ENCODE measurements at regions not wholly inside any gene's neighbourhood (a gene's known extent, or its start where the extent isn't known, plus 50 kb on each side); places are given as distances from the start of the nearest gene placed in this dataset.

DNA sequence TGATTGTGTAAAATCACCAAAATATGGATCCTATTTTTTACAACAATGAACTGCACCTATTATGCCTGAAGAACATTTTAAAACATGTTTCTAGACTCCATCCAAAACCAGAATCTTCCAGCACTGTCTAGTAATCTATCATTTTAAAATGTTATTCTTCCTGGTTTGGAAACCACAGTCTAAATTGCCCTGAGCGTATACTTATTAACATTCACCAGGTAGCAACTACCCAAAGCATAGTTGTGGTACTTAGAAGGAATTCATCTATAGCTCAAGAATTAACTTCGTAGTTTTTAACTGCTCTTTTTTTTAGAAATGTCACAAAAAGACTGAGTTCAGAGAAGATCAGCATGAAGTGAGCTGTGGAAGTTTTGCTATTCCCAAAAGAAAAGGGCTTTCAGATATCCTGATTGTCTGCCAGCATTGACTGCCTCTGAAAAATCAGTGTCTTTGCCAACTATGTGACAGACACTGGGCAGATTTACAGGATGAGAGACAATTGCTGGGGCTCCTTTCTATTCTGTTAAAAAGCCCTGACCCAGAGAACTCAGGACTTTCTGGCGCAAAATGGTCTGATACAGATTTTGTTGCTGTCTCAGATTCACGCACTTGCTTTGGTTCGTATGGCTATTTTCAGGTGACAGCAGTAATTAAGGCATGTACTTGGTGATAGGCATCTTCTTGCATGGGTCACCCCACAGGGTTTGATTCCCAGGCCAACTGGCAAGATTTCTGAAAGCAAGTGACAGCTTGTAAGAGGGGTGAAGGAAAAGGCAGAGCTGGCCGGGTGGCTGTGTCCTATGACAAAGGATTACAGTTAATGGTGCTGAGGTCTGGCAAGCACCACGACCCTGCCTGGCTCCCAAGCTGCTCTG lies 152.5 kb upstream of the RAI14 start:
- H3K4me1 ChIP-seq, result peaks cover 33% of the 10 kb centered on the region
- no peaks in the 10 kb centered on the region for H3K9me3 ChIP-seq
- H3K27ac ChIP-seq, result no peak overlapping the region
- DNase-seq (no peak), ATAC-seq (no peak)
- intact Hi-C loops (cut with DNase I), result no loop called here
- no peaks in the 10 kb centered on the region for H3K27me3 ChIP-seq
- TF ChIP-seq, protein P1, sequence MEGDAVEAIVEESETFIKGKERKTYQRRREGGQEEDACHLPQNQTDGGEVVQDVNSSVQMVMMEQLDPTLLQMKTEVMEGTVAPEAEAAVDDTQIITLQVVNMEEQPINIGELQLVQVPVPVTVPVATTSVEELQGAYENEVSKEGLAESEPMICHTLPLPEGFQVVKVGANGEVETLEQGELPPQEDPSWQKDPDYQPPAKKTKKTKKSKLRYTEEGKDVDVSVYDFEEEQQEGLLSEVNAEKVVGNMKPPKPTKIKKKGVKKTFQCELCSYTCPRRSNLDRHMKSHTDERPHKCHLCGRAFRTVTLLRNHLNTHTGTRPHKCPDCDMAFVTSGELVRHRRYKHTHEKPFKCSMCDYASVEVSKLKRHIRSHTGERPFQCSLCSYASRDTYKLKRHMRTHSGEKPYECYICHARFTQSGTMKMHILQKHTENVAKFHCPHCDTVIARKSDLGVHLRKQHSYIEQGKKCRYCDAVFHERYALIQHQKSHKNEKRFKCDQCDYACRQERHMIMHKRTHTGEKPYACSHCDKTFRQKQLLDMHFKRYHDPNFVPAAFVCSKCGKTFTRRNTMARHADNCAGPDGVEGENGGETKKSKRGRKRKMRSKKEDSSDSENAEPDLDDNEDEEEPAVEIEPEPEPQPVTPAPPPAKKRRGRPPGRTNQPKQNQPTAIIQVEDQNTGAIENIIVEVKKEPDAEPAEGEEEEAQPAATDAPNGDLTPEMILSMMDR (IDR thresholded peaks at IDR 0.05), result no peak
- H3K36me3 ChIP-seq, result no peaks in the 10 kb centered on the region
- H3K4me3 ChIP-seq, result no peak overlapping the region

DNA sequence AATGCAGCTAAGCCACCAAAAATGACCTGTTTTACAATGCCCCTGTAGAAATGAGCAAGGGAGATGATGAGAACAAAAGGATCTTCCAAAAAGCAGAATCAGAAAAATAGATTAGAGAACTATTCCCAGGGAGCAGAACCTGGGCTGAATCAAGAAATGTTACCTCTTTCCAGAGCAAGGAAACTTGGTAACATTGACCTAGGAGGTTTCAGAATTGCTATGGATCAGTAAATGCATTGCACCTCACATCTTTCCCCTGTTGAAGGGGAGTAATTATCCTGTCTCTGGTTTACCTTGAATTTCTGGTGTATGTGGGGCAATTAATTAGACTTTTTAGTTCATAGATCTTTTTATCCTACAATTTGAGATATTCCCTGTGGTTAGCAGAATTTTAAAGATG lies 151.2 kb upstream of the RAI14 start:
- no peaks in the 10 kb centered on the region for H3K36me3 ChIP-seq
- no peaks in the 10 kb centered on the region for H3K9me3 ChIP-seq
- H3K4me3 ChIP-seq, result no peak overlapping the region
- H3K27ac ChIP-seq, result no peak overlapping the region
- intact Hi-C loops (cut with DNase I), result no loop called here
- ATAC-seq, result no peak
- peaks cover 23% of the 10 kb centered on the region for H3K4me1 ChIP-seq
- DNase-seq, result no peak
- TF ChIP-seq, protein P1 (IDR thresholded peaks at IDR 0.05), result no peak
- no peaks in the 10 kb centered on the region for H3K27me3 ChIP-seq

DNA sequence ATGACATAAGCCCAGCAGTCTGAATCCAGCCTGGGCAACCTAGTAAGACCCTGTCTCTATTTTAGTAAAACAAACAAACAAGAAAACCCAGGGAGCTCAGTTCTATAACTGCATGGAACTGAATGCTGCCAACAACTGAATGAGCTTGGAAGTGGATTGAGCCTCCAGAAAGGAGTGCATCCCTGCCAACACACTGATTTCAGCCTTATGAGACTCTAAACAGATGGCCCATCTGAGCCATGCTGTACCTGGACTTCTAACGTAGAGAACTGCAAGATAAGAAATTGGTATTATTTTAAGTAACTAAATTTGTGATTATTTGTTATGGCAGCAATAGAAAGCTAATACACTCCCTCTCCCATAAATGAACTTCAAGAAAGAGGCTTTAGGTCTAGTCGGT lies 150.4 kb upstream of the RAI14 start:
- H3K4me1 ChIP-seq, result peaks cover 18% of the 10 kb centered on the region
- H3K36me3 ChIP-seq, result no peaks in the 10 kb centered on the region
- DNase-seq (no peak), ATAC-seq (no peak)
- no peak overlapping the region for H3K27ac ChIP-seq
- no peaks in the 10 kb centered on the region for H3K27me3 ChIP-seq
- intact Hi-C loops (cut with DNase I), result no loop called here
- TF ChIP-seq, protein P1 (IDR thresholded peaks at IDR 0.05), result no peak
- H3K9me3 ChIP-seq, result no peaks in the 10 kb centered on the region
- no peak overlapping the region for H3K4me3 ChIP-seq

DNA sequence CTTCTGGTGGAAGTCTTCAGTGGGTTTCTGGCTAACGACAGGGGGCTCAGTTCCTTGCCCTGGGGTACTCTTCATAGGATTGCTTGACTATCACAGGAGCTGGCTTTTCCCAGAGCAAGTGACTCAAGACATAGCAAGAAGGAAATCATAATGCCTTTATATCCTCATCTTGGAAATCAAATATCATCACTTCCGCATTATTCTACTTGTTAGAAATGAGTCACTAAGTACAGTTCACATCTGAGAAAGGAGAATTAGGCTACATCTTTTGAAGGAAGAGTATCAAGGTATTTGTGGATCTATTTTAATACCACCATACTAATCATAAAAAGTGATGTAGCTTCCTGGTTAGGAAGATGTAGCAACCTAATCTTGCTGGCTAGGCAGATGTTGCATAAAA lies 148.2 kb upstream of the RAI14 start:
- Histone ChIP-seq H3K27ac (no peak overlapping the region), H3K27me3 (no peaks in the 10 kb centered on the region), H3K36me3 (no peaks in the 10 kb centered on the region), H3K4me3 (no peak overlapping the region), H3K9me3 (no peaks in the 10 kb centered on the region), H3K4me1 (peaks cover 26% of the 10 kb centered on the region)
- intact Hi-C loops (cut with DNase I), result no loop called here
- DNase-seq, result no peak
- ATAC-seq, result no peak
- TF ChIP-seq, protein P1 (IDR thresholded peaks at IDR 0.05), result no peak

DNA sequence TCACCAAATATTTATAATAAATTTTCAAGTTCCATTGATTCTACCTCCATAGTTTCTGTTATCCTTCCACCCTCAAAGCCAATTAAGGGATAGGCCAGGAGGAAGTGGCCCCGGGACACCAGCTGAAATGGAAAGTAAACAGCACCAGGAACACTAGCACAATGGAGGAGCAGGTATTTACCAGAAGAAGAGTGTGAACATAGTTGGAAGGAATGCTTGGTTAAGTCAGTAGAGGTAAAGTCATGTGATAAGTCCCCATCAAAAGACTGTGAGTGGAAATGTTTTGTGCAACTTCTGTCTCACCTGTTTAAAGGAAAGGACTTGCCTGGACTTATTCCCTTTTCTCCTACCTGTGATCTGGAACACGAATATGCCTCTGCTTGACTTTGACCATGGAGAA lies 146.7 kb upstream of the RAI14 start:
- ATAC-seq, result peak; percentile 74
- no peak for DNase-seq
- TF ChIP-seq, protein P1 (IDR thresholded peaks at IDR 0.05), result no peak
- no peak overlapping the region for H3K4me3 ChIP-seq
- H3K36me3 ChIP-seq, result no peaks in the 10 kb centered on the region
- peaks cover 12% of the 10 kb centered on the region for H3K4me1 ChIP-seq
- no peaks in the 10 kb centered on the region for H3K9me3 ChIP-seq
- intact Hi-C loops (cut with DNase I), result no loop called here
- no peaks in the 10 kb centered on the region for H3K27me3 ChIP-seq
- peak overlapping the region; percentile 17 for H3K27ac ChIP-seq
